GM18519 (cell line): ENCODE measurements at regions not wholly inside any gene's neighbourhood (a gene's known extent, or its start where the extent isn't known, plus 50 kb on each side); places are given as distances from the start of the nearest gene placed in this dataset.
"Not testable (repeated sequence)": the region's sequence is repeated elsewhere in the genome, so short reads cannot be mapped to it uniquely, and the experiment has no call there.

Experiments
- ATAC-seq: cut with Tn5 transposase; IDR thresholded peaks from one replicate; pipeline ENCODE4 v1.9.1; 2021; ENCODE audit warnings: mild to moderate bottlenecking, moderate library complexity; ENCODE audit not compliant: unreplicated experiment, low FRiP score

DNA sequence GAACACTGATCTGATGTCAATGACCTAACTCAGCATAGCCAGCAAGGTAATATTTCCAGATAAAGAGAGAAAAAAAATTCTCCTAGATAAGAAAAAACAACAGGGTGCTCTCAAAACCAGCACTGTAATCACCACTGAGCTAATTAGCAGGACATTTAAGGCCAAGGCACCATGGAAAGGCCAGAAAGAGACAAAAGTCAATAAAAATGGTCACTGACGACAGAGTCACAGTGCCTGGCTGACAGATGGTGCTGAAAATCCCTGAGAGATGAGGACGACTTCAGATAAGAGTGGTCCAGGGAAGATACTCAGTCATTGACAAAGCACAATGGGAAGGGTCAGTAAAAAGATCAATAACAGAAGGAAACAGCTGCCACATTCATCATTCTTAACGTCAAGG lies 186.7 kb downstream of the SPATA31A6 start:
- not testable (repeated sequence) for ATAC-seq

DNA sequence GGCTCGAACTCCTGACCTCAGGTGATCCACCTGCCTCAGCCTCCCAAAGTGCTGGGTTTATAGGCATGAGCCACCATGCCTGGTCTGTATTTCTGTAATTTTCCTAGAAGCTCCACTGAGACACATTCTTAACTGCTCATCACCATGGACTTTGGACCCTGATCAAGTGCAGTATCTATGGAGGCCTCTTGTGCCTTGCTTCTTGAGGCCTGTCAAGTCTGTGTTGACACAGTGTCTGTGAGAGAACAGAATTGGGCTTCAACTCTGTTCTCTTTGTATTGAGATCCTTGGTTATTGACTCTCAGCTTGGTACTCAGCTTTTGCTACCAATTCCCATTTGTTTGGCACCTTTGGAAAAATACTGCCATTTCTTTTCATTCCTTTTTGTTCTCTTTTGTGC lies 188.0 kb downstream of the SPATA31A6 start:
- ATAC-seq: not testable (repeated sequence)

GRCh38 chr9:42377530-42378417 lies 194.3 kb downstream of the SPATA31A6 start:
- ATAC-seq: not testable (repeated sequence)

GRCh38 chr9:42378418-42378815 lies 195.0 kb downstream of the SPATA31A6 start:
- ATAC-seq: no peak

- ATAC-seq: not testable (repeated sequence)
Measured at GRCh38 chr9:42379602-42380001, 196.1 kb downstream of the SPATA31A6 start.

- ATAC-seq: not testable (repeated sequence)
Measured at GRCh38 chr9:42384585-42384984, 201.1 kb downstream of the SPATA31A6 start.

GRCh38 chr9:42385574-42386120 lies 202.2 kb downstream of the SPATA31A6 start:
- not testable (repeated sequence) for ATAC-seq

DNA sequence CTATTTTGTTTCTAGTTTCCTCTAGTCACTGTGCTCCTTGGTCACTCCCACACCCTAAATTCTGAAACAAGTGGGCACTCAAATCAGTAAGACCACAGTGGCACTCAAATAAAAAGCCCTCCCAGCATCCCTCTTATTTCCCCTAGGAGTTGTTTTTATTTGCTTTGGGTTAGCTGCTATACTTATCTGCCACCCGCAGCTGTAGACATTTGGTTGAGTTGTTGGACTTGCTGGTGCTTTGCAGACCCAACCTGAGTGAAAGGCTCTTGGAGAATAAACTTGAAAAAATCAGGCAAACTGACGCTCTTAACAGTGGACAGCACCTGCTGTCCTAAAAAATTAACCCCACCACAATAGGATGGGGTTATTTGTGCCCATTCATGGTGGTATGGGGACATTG lies 203.0 kb downstream of the SPATA31A6 start:
- no peak for ATAC-seq

- ATAC-seq: no peak
Measured at GRCh38 chr9:42388146-42388690, 204.8 kb downstream of the SPATA31A6 start.

DNA sequence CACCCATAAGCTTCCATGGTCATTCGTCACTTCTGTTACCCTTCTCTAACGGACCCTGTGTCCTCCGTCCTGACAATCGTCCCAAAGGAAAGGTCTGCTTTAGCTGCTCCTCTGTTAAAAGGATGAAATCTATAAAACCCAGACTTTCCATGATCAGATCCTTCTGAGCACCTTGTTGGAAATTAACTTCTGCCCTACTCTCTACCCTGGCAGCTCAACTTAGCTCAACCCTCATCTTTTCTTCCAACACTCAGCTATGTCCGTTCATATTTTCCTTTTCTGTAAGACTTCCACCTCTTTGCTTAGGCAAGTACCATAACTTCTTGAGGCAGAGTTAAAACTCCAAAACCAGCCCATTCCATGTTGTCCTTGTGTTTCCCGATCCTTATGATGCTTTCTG lies 205.4 kb downstream of the SPATA31A6 start:
- no peak for ATAC-seq

DNA sequence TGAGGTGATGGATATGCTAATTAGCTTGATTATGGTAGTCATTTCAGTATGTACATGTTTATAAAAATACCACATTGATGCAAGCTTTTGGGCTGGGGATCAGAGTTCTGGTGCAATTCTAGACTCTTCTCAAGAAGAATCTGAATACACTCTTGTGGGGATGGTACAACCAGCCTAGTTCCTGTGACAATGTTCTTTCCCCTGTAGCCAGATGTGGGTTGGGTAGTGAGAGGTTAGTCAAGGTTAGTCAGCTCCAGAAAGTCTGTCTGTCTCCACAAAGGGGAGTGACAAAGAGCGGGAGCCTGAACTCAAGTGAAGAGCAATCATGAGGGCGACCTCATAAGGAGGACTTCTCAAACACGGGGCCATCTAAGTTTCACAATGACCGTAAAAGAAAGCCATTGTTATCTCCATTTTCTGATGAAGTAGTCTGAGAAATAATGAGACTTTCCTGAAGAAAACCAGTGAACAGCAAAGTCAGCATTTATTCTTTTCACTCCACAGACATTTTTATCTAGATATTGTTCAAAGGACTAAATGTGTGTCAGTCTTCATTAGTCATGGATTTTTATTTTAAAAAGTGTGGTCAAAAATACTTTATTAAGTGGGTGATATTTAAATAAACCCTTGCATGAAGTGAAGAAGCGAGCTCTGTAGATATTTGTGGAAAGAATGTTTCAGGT lies 209.5 kb downstream of the SPATA31A6 start:
- ATAC-seq: not testable (repeated sequence)

DNA sequence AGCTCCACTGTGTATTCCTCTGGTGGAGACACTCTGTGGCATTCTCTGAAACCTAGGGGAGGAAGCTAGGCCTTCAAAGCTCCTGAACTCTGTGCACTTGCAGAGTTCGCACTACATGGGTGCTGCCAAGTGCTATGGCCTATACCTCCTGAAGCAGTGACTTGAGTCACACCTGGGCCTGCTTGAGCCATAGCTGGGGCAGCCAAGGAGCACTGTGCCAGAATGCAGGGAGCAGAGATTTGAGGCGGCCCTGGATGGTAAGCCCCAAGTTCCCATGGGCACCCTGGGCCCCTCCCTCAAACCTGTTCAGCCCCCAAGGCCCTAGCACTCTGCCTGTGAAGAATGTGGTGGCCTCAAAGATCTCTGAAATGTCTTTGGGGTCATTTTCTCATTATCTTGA lies 212.9 kb downstream of the SPATA31A6 start:
- ATAC-seq: no peak

GRCh38 chr9:42397336-42397735 lies 213.9 kb downstream of the SPATA31A6 start:
- ATAC-seq: not testable (repeated sequence)

DNA sequence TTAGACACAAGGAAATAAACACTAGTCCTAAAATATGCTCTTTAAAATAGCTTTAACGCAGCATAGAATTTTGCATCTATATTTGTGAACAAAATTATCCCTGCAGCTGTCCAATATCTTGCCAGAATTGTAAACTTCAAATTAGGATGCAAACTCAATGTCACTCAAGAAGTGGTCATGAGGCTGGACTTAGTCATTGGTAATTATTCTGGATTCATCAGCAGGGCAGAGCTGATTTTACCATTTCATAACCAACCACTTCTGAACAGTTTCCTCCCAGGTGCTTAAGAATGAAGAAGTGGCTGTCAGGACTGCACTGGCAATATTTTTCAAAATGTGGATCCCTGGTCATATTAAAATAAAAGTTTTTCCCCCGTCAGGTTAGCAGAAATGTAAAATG lies 219.5 kb downstream of the SPATA31A6 start:
- ATAC-seq: not testable (repeated sequence)

- ATAC-seq: not testable (repeated sequence)
Measured at GRCh38 chr9:42409581-42409980, 226.1 kb downstream of the SPATA31A6 start.

GRCh38 chr9:42412354-42412753 lies 228.9 kb downstream of the SPATA31A6 start:
- ATAC-seq: not testable (repeated sequence)

- not testable (repeated sequence) for ATAC-seq
Measured at GRCh38 chr9:42414865-42415264, 231.4 kb downstream of the SPATA31A6 start.

GRCh38 chr9:42419652-42420051 lies 236.2 kb downstream of the SPATA31A6 start:
- not testable (repeated sequence) for ATAC-seq

DNA sequence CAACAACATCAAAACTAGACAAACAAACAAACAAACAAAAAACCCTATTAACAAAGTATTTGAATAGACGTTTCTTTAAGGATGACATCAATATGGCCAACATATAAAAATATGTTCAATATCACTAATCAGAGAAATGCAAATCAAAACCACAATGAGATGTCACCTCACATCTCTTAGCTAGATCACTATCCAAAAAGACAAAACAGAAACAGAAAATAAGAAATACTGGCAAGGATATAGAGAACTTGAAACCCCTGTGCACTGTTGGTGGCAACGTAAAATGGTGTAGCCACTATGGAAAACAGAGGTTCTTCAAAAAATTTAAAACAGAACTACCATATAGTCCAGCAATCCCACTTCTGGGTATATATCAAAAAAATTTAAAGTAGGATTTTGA lies 236.9 kb downstream of the SPATA31A6 start:
- peak; percentile 64 for ATAC-seq

DNA sequence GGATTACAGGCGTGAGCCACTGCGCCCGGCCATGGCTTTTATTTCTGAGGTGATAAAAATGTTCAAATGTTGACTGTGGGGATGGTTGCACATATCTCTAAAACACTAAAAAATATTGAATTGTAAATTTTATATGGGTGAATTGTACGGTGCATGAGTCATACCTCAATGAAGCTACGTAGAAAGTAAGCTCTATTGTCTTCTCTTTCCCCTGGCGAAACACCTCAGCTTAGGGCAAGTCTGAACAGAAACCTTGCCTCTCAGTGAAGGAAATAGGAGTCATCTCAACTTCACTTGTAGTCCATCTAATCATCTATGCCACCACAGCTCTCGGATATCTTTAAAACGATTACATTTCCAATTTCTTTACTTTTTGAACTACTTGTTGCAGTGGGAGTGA lies 238.2 kb downstream of the SPATA31A6 start:
- ATAC-seq: not testable (repeated sequence)
